ENCODE measurements at regions not wholly inside any gene's neighbourhood (a gene's known extent, or its start where the extent isn't known, plus 50 kb on each side); places are given as distances from the start of the nearest gene placed in this dataset.

DNA sequence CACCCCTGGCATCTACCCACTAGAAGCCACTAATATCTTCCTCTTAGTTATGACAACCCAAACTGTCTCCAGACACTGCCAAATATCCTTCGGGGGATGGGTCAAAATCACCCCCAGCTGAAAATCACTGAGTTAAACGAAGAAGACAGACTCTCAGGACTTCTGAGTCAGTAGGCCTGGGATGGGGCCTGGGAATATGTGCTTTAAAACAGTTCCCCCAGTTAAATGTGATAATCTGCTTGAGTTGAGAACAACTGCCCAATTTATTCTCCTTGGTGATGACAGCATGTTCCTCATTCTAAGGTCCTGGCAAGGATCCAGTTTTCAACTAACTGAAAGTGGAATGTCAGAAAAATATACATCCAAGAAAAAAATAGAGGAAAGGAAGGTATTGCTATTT lies 52.4 kb downstream of the CBLL2 start:
- peak; percentile 10 for DNase-seq
- Mint-ChIP-seq H3K4me3 (no peak overlapping the region), H3K9me3 (no peaks in the 10 kb centered on the region), H3K36me3 (ENCODE audit: low read depth) (no peaks in the 10 kb centered on the region), H3K27me3 (ENCODE audit: insufficient read depth) (peaks cover 3% of the 10 kb centered on the region), H3K4me1 (ENCODE audit: low read depth) (peaks cover 38% of the 10 kb centered on the region), H3K27ac (peak overlapping the region; percentile 29; the same call in 1 of the 2 replicates)
- TF ChIP-seq, protein P1, sequence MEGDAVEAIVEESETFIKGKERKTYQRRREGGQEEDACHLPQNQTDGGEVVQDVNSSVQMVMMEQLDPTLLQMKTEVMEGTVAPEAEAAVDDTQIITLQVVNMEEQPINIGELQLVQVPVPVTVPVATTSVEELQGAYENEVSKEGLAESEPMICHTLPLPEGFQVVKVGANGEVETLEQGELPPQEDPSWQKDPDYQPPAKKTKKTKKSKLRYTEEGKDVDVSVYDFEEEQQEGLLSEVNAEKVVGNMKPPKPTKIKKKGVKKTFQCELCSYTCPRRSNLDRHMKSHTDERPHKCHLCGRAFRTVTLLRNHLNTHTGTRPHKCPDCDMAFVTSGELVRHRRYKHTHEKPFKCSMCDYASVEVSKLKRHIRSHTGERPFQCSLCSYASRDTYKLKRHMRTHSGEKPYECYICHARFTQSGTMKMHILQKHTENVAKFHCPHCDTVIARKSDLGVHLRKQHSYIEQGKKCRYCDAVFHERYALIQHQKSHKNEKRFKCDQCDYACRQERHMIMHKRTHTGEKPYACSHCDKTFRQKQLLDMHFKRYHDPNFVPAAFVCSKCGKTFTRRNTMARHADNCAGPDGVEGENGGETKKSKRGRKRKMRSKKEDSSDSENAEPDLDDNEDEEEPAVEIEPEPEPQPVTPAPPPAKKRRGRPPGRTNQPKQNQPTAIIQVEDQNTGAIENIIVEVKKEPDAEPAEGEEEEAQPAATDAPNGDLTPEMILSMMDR (IDR thresholded peaks at IDR 0.05) = no peak

GRCh38 chrX:22329783-22330182 lies 57.1 kb downstream of the CBLL2 start:
- TF ChIP-seq, protein P1 (IDR thresholded peaks at IDR 0.05) = no peak
- Mint-ChIP-seq H3K4me1 (ENCODE audit: low read depth) (peaks cover 14% of the 10 kb centered on the region), H3K27ac (no peak overlapping the region), H3K9me3 (no peaks in the 10 kb centered on the region), H3K36me3 (ENCODE audit: low read depth) (no peaks in the 10 kb centered on the region), H3K4me3 (no peak overlapping the region), H3K27me3 (ENCODE audit: insufficient read depth) (no peaks in the 10 kb centered on the region; the same call in none of the 2 replicates)
- DNase-seq = no peak

- H3K4me3 Mint-ChIP-seq = no peak overlapping the region
- DNase-seq = no peak
- H3K36me3 Mint-ChIP-seq (ENCODE audit: low read depth) = no peaks in the 10 kb centered on the region
- H3K4me1 Mint-ChIP-seq (ENCODE audit: low read depth) = peaks cover 21% of the 10 kb centered on the region; the same call in 1 of the 2 replicates
- TF ChIP-seq, protein P1 (IDR thresholded peaks at IDR 0.05) = no peak
- H3K27ac Mint-ChIP-seq = no peak overlapping the region
- H3K27me3 Mint-ChIP-seq (ENCODE audit: insufficient read depth) = no peaks in the 10 kb centered on the region
- H3K9me3 Mint-ChIP-seq = no peaks in the 10 kb centered on the region
These were observed 66.0 kb downstream of the CBLL2 start for GRCh38 chrX:22338740-22339139.

- Mint-ChIP-seq H3K9me3 (no peaks in the 10 kb centered on the region), H3K27me3 (ENCODE audit: insufficient read depth) (no peaks in the 10 kb centered on the region), H3K36me3 (ENCODE audit: low read depth) (no peaks in the 10 kb centered on the region), H3K4me3 (no peak overlapping the region), H3K4me1 (ENCODE audit: low read depth) (peaks cover 21% of the 10 kb centered on the region; the same call in 1 of the 2 replicates), H3K27ac (no peak overlapping the region)
- TF ChIP-seq, protein P1 (IDR thresholded peaks at IDR 0.05) = no peak
- no peak for DNase-seq
These were observed 66.7 kb downstream of the CBLL2 start for GRCh38 chrX:22339459-22339858.

GRCh38 chrX:22340022-22340616 lies 67.4 kb downstream of the CBLL2 start:
- H3K36me3 Mint-ChIP-seq (ENCODE audit: low read depth) = no peaks in the 10 kb centered on the region
- H3K27ac Mint-ChIP-seq = no peak overlapping the region
- TF ChIP-seq, protein P1 (IDR thresholded peaks at IDR 0.05) = no peak
- peak; percentile 3 for DNase-seq
- H3K27me3 Mint-ChIP-seq (ENCODE audit: insufficient read depth) = no peaks in the 10 kb centered on the region
- H3K4me1 Mint-ChIP-seq (ENCODE audit: low read depth) = peaks cover 21% of the 10 kb centered on the region; the same call in 1 of the 2 replicates
- H3K9me3 Mint-ChIP-seq = no peaks in the 10 kb centered on the region
- no peak overlapping the region for H3K4me3 Mint-ChIP-seq
